WTC11 (cell line): ENCODE measurements at regions not wholly inside any gene's neighbourhood (a gene's known extent, or its start where the extent isn't known, plus 50 kb on each side); places are given as distances from the start of the nearest gene placed in this dataset.

Experiments used
- ATAC-seq: fragments of 200-7000 bp; cut with Tn5 transposase; 2 replicates; pipeline ENCODE4 v1.10.0; 2021; ENCODE audit warnings: mild to moderate bottlenecking, moderate library complexity
- CTCF ChIA-PET: fragments of 300-600 bp; sonication (Branson Sonifier 250); formaldehyde crosslinking; loops from one replicate; lab custom pipeline; 2021; ENCODE audit warnings: antibody characterized with exemption; lab: Charles Lee
- POLR2A ChIA-PET: fragments of 350-600 bp; sonication (Branson Sonifier 250); formaldehyde crosslinking; loops from one replicate; lab custom pipeline; 2021; ENCODE audit warnings: antibody characterized with exemption; lab: Charles Lee
- DNase-seq: peaks from one replicate; pipeline ENCODE4 v3.0.0; 2021; ENCODE audit warnings: low spot score
- H3K27ac Mint-ChIP-seq: 2 replicates; pipeline ENCODE4 v1.8.0; 2021; ENCODE audit warnings: mixed read lengths
- H3K27me3 Mint-ChIP-seq: 2 replicates; pipeline ENCODE4 v1.8.0; 2021; ENCODE audit warnings: low read depth, mild to moderate bottlenecking, moderate library complexity, mixed read lengths
- H3K36me3 Mint-ChIP-seq: 2 replicates; pipeline ENCODE4 v1.8.0; 2021; ENCODE audit warnings: mixed read lengths
- H3K4me1 Mint-ChIP-seq: 2 replicates; pipeline ENCODE4 v1.8.0; 2022; ENCODE audit warnings: mixed read lengths
- H3K4me3 Mint-ChIP-seq: 2 replicates; pipeline ENCODE4 v1.8.0; 2021; ENCODE audit warnings: mild to moderate bottlenecking, moderate library complexity, mixed read lengths
- H3K9me3 Mint-ChIP-seq: 2 replicates; pipeline ENCODE4 v1.8.0; 2021; ENCODE audit warnings: mixed read lengths
- ARID4B ChIP-seq: sonication (generic); formaldehyde crosslinking; IDR thresholded peaks from 2 replicates; pipeline ENCODE4 v1.8.0; 2023; ENCODE audit warnings: missing genetic modification reagents, mild to moderate bottlenecking, borderline replicate concordance
- EMX1 ChIP-seq: fragments of 250-450 bp; sonication (Bioruptor Pico); IDR thresholded peaks from 2 replicates; pipeline ENCODE4 v1.8.0; 2021; ENCODE audit warnings: mild to moderate bottlenecking
- GRHL2 ChIP-seq: fragments of 250-450 bp; sonication (Bioruptor Pico); IDR thresholded peaks from 2 replicates; pipeline ENCODE4 v1.8.0; 2022; ENCODE audit warnings: mild to moderate bottlenecking, moderate library complexity; ENCODE audit not compliant: insufficient replicate concordance, severe bottlenecking
- HMGA2 ChIP-seq: fragments of 250-450 bp; sonication (Bioruptor Pico); IDR thresholded peaks from 2 replicates; pipeline ENCODE4 v1.4.0; 2021; ENCODE audit warnings: mild to moderate bottlenecking, moderate library complexity
- MLX ChIP-seq: sonication (generic); formaldehyde crosslinking; IDR thresholded peaks from 2 replicates; pipeline ENCODE4 v1.8.1; 2023; ENCODE audit warnings: mild to moderate bottlenecking, missing genetic modification reagents, moderate library complexity
- NFYB ChIP-seq: sonication (generic); formaldehyde crosslinking; conservative IDR thresholded peaks from 2 replicates; pipeline ENCODE4 v1.8.0; 2022; ENCODE audit warnings: low read depth, missing genetic modification reagents
- NR1H2 ChIP-seq: sonication (generic); formaldehyde crosslinking; IDR thresholded peaks from 2 replicates; pipeline ENCODE4 v1.9.0; 2021; ENCODE audit warnings: mild to moderate bottlenecking, moderate library complexity, missing genetic modification reagents
- RELA ChIP-seq: sonication (generic); formaldehyde crosslinking; IDR thresholded peaks from 2 replicates; pipeline ENCODE4 v1.8.1; 2022; ENCODE audit warnings: missing genetic modification reagents, mild to moderate bottlenecking, borderline replicate concordance
- TEAD1 ChIP-seq: sonication (generic); formaldehyde crosslinking; IDR thresholded peaks from 2 replicates; pipeline ENCODE4 v1.8.0; 2022; ENCODE audit warnings: mild to moderate bottlenecking, missing genetic modification reagents
- USF1 ChIP-seq: sonication (generic); formaldehyde crosslinking; IDR thresholded peaks from 2 replicates; pipeline ENCODE4 v1.8.0; 2022; ENCODE audit warnings: mild to moderate bottlenecking, missing genetic modification reagents
- ZBTB43 ChIP-seq: sonication (generic); formaldehyde crosslinking; IDR thresholded peaks from 2 replicates; pipeline ENCODE4 v1.8.1; 2023; ENCODE audit warnings: mild to moderate bottlenecking, missing genetic modification reagents
- ZNF121 ChIP-seq: sonication (generic); formaldehyde crosslinking; IDR thresholded peaks from 2 replicates; pipeline ENCODE4 v1.8.0; 2023; ENCODE audit warnings: missing genetic modification reagents
- ZNF219 ChIP-seq: sonication (generic); formaldehyde crosslinking; IDR thresholded peaks from 2 replicates; pipeline ENCODE4 v1.8.0; 2023; ENCODE audit warnings: missing genetic modification reagents, mild to moderate bottlenecking, borderline replicate concordance
- ZNF396 ChIP-seq: fragments of 250-450 bp; sonication (Bioruptor Pico); IDR thresholded peaks from 2 replicates; pipeline ENCODE4 v1.8.0; 2021; ENCODE audit warnings: mild to moderate bottlenecking, moderate library complexity, borderline replicate concordance
- TF ChIP-seq, protein P1 (sequence below): fragments of 250-450 bp; sonication (Bioruptor Pico); IDR thresholded peaks from 2 replicates; pipeline ENCODE4 v2.1.2; 2022; ENCODE audit warnings: mild to moderate bottlenecking, moderate library complexity
- TF ChIP-seq, protein P2 (sequence below): fragments of 250-450 bp; sonication (Bioruptor Pico); conservative IDR thresholded peaks from 2 replicates; pipeline ENCODE4 v1.9.0; 2021; ENCODE audit warnings: mild to moderate bottlenecking
- TF ChIP-seq, protein P3 (sequence below): fragments of 250-450 bp; sonication (Bioruptor Pico); IDR thresholded peaks from 2 replicates; pipeline ENCODE4 v1.8.0; 2021; ENCODE audit warnings: mild to moderate bottlenecking
- TF ChIP-seq, protein P4 (sequence below): fragments of 250-450 bp; sonication (Bioruptor Pico); IDR thresholded peaks from 2 replicates; pipeline ENCODE4 v1.9.0; 2021; ENCODE audit warnings: moderate library complexity, mild to moderate bottlenecking, inconsistent platforms, borderline replicate concordance
- TF ChIP-seq, protein P5 (sequence below): sonication (generic); formaldehyde crosslinking; IDR thresholded peaks from 2 replicates; pipeline ENCODE4 v1.8.0; 2023; ENCODE audit warnings: missing genetic modification reagents

GRCh38 chr11:109480251-109480650 lies 58.3 kb downstream of the C11orf87 start:
- POLR2A ChIA-PET = no interaction called here
- Mint-ChIP-seq H3K27me3 (no peaks in the 10 kb centered on the region), H3K4me1 (peaks cover 10% of the 10 kb centered on the region), H3K4me3 (peak overlapping the region; percentile 57), H3K36me3 (no peaks in the 10 kb centered on the region), H3K27ac (no peak overlapping the region), H3K9me3 (peaks cover 5% of the 10 kb centered on the region)
- CTCF ChIA-PET = interaction anchor here (0.6 kb wide), 1 partner anchor 11 kb away, joined by 3 read pairs; no protein-coding TSS in a partner anchor
- DNase-seq = peak; percentile 8
- ATAC-seq = peak; percentile 84
- TF ChIP-seq ZNF396 (CRISPR knock-in tag) = no peak

DNA sequence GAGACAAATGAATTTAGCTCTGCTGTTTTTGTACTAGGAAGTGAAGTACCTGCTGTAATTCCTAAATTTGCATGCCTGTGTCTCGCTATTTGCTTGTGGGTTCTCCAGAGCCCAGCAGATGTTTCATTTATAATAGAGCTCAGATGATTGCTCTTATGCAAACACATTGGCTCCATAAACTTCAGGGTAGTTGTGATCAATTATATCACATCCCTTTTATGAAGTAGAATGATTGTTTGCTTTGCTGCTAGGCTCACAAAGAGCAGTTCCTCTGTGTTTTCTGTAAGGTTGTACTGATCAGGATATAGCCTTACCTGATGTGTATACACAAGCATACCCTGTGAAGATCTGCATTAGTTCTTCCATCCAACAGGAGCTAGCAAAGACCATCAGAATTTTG lies 64.1 kb downstream of the C11orf87 start:
- ChIA-PET POLR2A (no interaction called here), CTCF (no interaction called here)
- Mint-ChIP-seq H3K36me3 (no peaks in the 10 kb centered on the region), H3K27ac (no peak overlapping the region), H3K27me3 (no peaks in the 10 kb centered on the region), H3K4me3 (no peak overlapping the region), H3K9me3 (peaks cover 5% of the 10 kb centered on the region), H3K4me1 (no peaks in the 10 kb centered on the region)
- TF ChIP-seq, protein P1, sequence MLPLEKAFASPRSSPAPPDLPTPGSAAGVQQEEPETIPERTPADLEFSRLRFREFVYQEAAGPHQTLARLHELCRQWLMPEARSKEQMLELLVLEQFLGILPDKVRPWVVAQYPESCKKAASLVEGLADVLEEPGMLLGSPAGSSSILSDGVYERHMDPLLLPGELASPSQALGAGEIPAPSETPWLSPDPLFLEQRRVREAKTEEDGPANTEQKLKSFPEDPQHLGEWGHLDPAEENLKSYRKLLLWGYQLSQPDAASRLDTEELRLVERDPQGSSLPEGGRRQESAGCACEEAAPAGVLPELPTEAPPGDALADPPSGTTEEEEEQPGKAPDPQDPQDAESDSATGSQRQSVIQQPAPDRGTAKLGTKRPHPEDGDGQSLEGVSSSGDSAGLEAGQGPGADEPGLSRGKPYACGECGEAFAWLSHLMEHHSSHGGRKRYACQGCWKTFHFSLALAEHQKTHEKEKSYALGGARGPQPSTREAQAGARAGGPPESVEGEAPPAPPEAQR = no peak
- TF ChIP-seq USF1 (CRISPR knock-in tag) (no peak), ARID4B (CRISPR knock-in tag) (no peak), GRHL2 (CRISPR knock-in tag) (no peak), MLX (CRISPR knock-in tag) (no peak), RELA (CRISPR knock-in tag) (no peak), NR1H2 (CRISPR knock-in tag) (no peak), NFYB (no peak), ZBTB43 (no peak), TEAD1 (CRISPR knock-in tag) (no peak), EMX1 (CRISPR knock-in tag) (no peak), ZNF121 (no peak), HMGA2 (no peak), ZNF219 (CRISPR knock-in tag) (no peak)
- TF ChIP-seq, protein P2, sequence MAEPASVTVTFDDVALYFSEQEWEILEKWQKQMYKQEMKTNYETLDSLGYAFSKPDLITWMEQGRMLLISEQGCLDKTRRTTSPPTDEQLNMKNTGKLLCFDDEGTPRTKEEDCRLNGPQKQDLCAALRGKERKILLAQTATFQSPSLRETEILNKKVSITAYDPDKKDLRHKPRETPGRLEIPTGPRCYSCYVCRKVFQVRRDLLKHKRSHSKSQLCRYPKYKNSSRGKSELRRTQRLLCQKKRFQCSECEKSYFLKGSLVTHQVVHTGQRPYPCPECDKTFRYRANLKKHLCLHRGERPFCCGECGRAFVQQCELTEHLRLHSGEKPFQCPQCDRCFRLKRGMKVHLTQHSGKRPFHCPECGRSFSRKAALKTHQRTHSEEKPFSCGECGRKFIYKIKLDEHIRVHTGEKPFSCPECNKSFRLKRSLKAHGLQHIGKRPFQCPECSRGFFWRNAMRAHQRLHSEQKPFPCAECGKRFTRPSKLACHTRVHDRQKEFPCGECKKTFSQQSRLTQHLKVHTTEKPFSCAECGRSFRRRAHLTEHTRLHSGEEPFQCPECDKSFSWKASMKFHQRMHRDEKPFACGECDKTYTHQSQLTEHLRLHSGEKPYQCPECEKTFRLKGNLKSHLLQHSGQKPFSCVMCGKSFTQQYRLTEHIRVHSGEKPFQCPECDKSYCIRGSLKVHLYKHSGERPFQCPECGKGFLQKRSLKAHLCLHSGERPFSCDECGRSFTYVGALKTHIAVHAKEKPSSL (CRISPR knock-in tag) = no peak
- TF ChIP-seq, protein P3, sequence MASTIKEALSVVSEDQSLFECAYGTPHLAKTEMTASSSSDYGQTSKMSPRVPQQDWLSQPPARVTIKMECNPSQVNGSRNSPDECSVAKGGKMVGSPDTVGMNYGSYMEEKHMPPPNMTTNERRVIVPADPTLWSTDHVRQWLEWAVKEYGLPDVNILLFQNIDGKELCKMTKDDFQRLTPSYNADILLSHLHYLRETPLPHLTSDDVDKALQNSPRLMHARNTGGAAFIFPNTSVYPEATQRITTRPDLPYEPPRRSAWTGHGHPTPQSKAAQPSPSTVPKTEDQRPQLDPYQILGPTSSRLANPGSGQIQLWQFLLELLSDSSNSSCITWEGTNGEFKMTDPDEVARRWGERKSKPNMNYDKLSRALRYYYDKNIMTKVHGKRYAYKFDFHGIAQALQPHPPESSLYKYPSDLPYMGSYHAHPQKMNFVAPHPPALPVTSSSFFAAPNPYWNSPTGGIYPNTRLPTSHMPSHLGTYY (CRISPR knock-in tag) = no peak
- TF ChIP-seq, protein P4, sequence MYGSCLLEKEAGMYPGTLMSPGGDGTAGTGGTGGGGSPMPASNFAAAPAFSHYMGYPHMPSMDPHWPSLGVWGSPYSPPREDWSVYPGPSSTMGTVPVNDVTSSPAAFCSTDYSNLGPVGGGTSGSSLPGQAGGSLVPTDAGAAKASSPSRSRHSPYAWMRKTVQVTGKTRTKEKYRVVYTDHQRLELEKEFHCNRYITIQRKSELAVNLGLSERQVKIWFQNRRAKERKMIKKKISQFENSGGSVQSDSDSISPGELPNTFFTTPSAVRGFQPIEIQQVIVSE = no peak
- TF ChIP-seq, protein P5, sequence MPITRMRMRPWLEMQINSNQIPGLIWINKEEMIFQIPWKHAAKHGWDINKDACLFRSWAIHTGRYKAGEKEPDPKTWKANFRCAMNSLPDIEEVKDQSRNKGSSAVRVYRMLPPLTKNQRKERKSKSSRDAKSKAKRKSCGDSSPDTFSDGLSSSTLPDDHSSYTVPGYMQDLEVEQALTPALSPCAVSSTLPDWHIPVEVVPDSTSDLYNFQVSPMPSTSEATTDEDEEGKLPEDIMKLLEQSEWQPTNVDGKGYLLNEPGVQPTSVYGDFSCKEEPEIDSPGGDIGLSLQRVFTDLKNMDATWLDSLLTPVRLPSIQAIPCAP (CRISPR knock-in tag) = no peak
- DNase-seq (no peak), ATAC-seq (no peak)
